ENCODE measurements at regions not wholly inside any gene's neighbourhood (a gene's known extent, or its start where the extent isn't known, plus 50 kb on each side); places are given as distances from the start of the nearest gene placed in this dataset.
A peak's percentile ranks its signal among the peaks of the same experiment; 100 is the strongest.
"Not testable (repeated sequence)": the region's sequence is repeated elsewhere in the genome, so short reads cannot be mapped to it uniquely, and the experiment has no call there.

DNA sequence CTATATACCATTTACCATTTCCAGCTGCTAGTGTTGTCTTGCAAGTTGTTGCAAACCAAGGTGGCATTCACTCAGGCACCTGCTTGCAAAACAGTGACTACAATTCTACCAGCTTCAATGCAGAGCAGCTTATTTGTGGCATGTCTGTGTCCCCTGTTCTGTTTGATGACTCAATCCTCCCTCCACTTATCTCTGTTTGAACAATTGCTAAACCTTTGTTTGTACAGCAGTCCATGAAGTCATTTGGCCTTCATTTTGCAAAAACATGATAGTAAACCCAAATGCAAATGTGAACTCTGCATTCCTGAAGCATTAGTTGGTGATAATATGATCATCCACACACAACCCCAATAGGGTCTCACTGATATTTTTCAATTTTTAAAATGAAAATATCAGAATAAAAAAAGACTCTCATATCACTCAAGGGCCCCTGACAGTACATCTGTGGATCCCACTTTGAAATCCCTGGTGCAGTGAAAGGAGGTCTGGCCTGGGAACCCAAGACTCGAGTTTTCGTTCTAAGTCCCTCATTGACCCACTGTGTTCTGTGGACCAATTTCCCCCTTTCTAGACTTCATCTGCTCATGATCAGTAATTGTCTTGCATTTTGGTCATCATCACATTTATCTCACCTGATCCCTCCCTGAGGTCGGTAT lies 425.4 kb downstream of the RPS24 start:
- DNase-seq (ENCODE audit: low spot score) = no peak

DNA sequence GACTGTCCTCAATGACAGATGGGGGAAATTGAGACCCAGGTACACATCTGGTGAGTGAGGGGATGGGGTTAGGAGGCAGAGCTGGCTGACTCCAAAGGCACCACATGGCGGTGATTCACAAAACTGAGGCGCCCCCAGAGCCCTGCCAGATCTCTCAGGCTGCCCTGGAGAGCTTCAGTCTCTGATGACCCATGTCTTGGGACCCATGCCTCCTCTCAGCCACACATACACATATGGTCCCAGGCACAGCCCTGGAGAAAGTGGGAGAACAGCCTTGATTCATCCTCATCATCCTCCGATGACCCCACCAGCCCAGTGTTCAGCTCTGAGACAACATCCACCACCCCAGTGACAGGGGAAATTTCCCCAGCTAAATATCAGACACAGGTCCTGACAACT lies 426.0 kb downstream of the RPS24 start:
- no peak for DNase-seq (ENCODE audit: low spot score)

DNA sequence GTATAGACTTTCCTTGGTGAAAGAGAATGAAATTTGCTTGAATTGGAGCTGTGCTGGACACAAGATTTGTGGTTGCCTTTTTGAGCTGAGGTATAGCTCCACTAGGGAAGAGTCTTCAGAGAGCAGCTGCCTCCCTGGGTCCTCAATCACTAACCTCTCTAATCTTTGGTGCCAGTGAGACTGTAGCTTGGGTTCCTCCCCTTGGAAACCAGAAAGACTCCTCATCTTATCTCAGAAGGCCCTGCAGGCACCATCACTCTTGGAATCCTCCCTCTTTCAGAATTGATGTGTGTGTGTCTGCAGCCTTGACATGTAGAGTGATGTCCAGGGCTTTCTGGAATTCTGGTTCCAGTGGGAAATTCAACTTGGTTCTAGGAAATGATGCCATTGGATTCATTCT lies 426.5 kb downstream of the RPS24 start:
- DNase-seq (ENCODE audit: low spot score) = no peak

DNA sequence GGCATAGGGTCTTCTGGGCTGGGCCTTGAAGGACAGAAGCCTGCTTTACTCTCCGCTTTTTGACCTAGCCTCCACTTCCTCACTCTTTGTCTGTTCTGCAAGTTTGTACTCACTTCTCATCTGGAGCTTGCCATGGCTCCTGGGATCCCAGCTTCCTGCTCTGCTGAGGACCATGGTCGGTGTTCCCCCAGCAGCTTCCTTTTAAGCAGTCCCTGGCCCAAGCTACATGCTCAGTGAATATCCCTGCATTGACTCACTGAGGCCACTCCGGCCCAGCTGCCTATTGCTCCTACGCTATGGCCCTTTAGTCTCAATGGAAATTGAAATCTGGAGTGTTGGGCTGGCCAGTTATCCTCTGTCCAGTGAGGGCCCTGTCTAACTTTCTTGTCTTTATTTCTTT lies 427.7 kb downstream of the RPS24 start:
- DNase-seq (ENCODE audit: low spot score) = no peak

DNA sequence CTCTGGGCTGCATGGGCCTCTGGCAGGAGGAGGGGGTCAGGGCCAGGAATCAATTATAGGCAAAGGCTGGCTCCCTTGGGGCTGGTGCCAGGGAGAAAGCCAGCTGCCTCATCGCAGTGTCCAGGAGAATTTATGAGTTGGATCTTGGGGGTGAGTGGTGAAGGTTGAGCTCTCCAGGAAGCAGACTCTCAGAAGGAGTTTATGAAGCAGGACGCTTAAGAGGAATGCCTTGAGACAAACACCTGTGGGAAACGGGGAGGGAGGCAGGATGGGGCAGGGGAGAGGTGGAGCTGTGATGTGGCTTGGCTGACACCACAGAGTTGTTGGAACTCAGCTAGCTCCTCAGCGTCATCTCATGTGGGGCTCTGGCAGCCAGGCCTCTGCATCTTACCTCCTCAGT lies 428.5 kb downstream of the RPS24 start:
- DNase-seq (ENCODE audit: low spot score) = no peak

DNA sequence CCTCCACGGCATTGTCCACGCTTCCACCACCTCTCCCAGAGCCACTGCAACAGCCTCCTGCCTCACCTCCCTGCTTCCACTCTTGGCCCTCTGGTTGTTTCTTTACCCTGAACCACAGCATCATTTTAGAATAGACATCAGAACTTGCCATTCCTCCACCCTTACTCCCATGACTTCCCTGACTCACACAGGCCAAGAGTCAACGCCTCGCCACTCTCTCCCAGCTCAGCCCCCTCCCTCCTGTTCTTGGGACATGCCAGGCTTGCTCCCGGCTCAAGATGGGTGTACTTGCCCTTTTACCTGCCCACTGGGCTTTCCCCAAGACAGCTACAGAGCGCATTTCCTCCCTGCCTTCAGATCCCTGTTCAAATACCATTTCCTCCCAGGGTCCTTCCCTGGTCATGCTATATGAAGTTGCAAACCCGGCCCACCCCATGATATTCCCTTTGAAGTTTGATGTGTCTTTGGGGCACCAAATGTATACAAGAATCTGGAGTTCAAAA lies 429.1 kb downstream of the RPS24 start:
- no peak for DNase-seq (ENCODE audit: low spot score)

DNA sequence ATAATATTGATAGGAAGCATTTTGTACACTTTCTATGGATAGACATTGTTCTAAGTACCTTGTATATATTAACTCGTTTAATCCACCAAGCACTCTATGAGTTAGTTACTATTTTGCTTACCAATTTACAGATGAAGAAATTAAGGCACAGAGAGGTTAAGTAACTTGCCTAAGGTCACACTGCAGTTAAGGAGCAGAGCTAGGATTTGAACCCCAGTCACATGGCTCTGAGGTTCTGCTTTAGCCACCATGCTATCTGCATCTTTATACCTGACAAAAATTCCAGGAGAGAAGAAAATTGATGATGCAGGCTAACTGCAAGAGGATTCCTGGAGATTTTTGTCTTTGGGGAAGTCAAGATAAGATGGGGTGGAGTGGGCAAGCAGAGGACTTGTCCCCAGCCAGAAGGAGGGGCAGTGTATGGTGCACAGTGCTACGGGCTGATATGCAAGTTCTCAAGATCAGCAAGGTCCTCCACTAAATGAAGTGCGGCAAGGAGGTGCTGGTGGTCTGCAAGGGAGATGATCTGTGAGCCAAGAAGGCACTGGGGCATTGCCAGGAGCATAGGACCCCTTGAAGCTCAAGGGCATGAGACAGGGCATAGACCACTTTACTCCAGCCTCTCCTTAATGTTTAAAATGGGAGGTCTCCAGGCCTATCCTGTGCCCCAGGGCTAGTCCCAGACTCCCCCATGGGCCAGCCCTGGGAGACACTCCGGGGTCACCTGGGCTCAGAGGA lies 430.6 kb downstream of the RPS24 start:
- no peak for DNase-seq (ENCODE audit: low spot score)

DNA sequence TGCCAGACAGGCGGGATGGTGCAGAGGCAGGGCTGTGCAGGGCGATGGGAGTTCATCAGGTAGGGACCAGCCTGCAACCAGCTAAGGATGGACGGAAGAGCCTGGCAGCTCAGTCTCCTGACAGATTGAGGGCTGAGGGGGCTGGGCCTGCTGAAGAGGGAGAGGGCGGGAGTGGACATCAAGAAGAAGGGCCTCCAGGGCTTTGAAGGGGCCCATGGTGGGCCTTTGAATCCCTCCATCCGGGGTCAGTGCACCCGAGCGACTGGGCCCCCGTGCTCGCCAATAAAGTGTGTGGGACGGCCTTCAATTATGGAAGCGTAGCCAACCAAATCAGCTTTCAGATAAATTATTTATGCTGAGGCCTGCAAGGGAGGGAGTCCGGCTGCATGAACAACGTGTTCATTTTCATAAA lies 431.2 kb downstream of the RPS24 start:
- DNase-seq (ENCODE audit: low spot score) = no peak

DNA sequence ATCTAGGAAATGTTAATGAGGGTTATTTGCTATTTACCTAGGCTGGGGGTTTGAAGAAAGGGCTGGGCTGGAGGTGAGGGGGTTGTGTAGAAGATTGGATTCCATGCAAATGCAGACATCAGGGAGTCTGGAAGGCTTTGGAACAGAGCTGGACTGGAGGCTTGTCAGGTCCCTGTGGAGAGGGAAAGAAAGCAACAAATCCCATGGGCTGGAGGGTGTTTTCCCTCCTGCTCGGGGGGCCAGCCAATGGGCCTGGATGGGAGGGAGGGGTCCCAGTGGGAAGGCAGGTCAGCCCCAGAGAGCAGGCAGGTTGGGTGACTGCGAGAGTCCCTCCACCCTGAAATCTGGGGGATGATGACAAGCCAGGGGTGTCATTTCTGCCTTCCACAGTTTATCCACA lies 431.8 kb downstream of the RPS24 start:
- no peak for DNase-seq (ENCODE audit: low spot score)

DNA sequence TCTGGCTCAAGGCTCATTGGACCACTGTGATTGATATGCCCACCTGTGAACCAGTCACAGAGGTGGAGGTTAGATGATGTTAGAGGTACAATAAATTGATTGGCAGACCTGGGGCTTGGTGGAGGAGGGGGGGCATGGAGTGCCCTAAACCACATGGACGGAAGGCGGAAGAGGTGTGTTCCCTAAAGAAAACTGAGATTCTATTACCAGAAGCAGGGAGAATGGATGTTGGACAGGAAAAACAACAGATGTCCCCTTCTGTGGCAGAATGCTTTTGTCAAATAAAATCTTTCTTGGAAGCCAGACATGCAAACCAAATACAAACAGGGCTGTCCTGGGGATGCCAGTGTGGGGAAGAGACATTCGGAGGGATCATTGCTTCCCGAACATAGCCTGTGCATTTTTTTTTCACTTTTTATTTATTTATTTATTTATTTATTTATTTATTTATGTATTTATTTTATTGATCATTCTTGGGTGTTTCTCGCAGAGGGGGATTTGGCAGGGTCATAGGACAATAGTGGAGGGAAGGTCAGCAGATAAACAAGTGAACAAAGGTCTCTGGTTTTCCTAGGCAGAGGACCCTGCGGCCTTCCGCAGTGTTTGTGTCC lies 433.9 kb downstream of the RPS24 start:
- DNase-seq (ENCODE audit: low spot score) = no peak

DNA sequence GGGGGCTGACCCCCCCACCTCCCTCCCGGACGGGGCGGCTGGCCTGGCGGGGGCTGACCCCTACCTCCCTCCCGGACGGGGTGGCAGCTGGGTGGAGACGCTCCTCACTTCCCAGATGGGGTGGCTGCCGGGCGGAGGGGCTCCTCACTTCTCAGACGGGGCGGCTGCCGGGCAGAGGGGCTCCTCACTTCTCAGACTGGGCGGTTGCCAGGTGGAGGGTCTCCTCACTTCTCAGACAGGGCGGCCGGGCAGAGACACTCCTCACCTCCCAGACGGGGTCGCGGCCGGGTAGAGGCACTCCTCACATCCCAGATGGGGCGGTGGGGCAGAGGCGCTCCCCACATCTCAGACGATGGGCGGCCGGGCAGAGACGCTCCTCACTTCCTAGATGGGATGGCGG lies 435.1 kb downstream of the RPS24 start:
- DNase-seq (ENCODE audit: low spot score) = not testable (repeated sequence)

DNA sequence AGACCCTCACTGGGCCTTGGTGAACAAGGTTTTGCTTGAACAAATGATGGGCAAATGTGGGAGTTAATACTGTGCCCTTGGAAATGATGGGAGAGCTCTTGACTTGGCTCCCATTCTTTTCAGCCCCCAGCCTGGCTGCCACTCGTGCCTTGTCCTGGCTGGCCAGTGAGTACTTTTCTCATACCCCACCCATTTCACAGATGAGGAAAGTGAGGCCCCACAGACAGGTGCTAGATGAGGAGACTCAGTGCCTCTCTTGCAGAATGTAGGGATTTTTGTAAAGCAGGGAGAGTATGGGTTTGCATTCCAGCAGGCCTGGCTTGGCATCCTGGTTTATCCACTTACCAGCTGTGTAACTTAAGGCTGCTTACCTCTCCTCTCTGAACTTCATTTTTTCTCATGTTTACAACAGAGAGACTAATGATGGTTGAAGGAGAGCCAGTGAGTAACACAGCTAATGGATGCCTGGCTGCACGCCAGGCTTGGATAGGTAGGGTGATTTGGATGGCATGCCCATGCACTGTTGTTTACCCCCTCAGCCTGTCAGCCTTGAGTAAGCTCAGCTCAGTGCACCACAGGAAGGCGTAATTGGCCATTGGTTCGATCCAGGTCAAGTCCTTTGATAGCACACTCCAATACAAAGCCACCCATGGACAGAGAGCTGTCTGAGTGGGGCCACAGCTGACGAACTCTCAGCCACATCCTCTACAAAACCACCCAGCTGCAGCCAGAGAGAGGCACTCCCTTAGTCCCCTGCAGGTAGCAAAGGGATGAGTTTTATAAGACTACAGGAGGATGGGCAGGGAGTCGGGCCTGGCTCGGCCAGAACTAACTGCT lies 436.8 kb downstream of the RPS24 start:
- DNase-seq (ENCODE audit: low spot score) = no peak

DNA sequence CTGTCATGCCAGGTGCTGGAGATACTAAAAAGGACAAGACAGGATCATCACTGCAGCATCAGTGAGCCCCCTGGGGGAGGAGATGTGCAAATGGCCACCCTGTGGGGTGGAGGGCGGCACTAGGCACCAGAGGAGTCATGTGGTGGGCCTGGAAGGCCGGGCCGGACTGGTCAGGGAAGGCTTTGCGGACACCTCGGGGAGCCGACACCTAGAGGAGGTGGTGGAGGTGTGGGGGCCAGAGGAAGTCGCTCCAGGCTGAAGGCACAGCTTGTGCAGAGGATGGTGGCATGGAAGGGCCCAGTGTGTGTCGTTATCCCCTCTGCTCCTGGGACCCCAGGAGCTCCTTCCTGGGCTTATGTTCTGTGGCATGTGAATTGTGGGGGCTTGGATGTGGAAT lies 437.7 kb downstream of the RPS24 start:
- DNase-seq (ENCODE audit: low spot score) = no peak

DNA sequence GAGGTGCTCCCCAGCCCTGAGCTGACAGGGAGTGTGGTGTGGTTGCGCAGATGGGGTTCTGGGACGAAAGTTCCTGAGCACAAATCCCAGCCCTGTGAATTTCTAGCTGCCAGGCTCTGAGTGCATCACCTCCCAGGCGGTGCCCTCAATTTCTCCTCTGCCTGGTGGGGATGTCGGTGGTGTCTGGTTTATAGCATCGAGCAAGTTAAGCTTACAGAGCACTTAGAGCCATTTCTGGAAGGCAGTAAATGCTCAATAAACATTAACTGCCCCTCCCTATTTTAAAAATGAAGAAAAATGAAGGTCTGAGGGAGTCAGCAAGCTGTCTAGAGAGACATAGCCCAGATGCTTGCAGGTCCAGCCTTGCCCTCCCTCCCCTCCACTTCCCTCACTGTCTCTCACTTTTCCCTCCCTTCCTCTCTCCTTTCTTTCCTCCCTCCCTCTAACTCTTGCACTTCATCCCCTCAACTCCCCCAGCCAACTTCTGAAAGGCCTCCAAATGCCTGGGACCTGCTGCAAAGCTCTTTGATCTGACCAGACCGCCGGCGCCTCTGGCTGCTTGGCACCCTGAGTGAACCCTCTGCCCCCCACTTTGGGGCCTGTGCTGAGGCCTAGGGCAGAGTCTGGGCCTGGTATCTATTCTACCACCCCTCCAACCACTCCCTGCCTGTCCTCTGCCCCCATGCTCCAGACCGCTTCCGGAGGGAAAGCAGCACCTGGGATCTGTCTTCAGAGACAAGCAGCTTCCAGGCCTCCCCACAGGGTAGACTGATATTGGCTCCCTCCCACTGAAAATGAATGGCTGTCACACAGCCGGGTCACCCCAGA lies 438.3 kb downstream of the RPS24 start:
- DNase-seq (ENCODE audit: low spot score) = no peak

DNA sequence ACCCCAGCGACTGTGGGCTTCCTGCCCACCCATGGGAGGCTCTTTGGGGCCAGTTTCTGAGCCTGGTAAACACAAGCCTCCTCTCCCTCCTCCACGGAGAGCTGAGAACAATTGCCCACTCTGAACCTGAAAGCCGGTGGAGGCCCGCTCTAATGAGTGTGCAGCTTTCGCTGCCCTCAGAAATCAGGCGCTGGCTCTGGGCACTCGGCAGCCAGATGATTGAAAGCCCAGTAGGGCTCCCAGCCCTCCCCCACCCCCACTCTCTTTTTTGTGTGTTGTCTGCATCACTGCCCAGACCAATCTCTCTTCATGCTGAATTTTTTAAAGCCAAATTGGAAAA lies 438.9 kb downstream of the RPS24 start:
- DNase-seq (ENCODE audit: low spot score) = peak; percentile 56

DNA sequence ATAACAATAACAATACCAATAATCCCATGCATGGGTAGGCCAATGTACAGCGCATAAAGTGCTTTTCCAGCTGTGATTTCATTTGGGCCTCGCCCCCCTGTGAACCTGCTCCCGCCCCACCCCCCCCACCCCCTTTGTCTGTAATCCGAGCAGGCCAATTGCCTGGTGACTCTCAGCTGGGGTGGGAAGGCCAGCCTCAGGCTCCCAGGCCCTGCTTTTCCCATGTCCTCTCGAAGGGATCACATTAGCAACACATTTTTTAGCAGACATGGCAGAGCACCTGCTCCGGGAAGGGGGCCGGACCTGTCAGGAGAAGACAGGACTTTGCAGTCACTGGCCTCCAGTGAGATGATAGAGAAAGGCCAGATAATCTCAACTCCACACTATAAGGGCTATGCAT lies 439.3 kb downstream of the RPS24 start:
- DNase-seq (ENCODE audit: low spot score) = no peak

DNA sequence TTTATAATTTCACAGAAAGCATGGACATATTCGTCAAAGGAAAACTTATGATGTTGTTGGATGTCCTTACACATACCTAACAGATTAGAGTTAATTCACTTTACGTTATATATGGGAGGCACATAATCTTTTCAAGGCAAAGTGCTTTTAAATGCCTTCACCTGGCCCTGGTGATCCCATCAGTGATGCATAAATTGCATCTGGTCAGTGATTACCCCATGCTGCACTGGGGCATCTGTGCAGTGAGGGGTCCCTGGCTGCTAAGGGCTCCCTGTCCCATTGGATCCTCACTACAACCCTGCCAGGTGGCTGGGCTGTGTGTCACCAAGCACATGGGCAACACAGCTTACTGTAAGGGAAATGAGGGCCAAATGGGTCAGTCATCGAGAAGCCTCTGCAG lies 441.1 kb downstream of the RPS24 start:
- no peak for DNase-seq (ENCODE audit: low spot score)

DNA sequence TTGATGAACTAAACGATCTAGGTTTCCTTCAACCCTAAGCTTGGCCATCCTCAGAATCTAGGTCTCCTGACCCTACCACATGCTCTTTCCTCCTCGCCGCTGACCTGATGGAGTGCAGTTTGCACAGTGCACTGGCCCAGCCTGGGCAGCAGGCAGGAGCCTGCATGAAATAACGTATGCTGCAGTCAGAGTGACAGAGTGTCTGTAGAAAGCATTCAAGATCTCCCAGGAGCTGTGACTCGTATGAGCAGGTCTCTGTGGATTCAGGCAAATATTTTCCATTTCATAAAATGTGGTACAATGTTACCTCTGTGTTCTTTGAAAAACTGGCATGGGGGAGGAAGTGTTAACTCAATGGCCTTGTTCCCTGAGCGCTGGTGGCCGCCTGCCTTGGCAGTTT lies 441.8 kb downstream of the RPS24 start:
- no peak for DNase-seq (ENCODE audit: low spot score)

DNA sequence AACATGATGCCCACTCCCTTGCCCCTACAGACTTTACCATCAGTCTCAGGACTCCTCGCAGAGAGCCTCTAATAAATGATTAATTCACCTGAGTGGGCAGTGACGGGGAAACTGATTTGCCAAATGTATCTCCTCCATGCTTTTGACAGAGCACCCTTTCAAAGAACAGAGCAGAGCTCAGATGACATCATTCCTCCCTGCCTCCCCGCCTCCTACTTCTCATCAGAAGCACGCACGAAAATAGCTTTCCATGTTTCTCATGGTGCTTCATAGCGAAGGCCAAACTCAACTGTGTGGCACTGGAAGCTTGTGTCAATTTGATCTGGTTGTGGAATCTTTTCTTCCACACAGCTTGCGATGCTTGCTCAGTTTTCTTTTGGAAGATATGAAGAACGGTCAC lies 442.5 kb downstream of the RPS24 start:
- DNase-seq (ENCODE audit: low spot score) = peak; percentile 47

DNA sequence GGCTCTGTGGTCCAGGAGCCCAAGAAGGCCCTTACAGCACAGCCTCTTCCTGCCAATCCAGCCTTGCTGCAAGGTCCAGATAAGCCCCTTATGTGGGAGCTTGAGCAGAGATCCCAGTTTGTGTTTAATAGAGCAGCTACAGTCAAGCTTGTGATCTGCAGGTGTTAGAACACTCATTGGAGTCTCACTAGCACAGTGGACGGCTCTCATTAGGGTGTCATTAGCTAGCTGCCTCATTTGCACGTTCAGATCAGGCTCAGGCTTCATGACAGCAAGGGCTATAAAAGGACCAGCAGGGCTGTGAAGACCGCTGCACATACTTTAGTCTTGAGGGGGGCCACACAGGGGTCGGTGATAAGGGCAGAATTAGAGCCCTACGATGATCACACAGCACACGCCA lies 443.2 kb downstream of the RPS24 start:
- DNase-seq (ENCODE audit: low spot score) = no peak

DNA sequence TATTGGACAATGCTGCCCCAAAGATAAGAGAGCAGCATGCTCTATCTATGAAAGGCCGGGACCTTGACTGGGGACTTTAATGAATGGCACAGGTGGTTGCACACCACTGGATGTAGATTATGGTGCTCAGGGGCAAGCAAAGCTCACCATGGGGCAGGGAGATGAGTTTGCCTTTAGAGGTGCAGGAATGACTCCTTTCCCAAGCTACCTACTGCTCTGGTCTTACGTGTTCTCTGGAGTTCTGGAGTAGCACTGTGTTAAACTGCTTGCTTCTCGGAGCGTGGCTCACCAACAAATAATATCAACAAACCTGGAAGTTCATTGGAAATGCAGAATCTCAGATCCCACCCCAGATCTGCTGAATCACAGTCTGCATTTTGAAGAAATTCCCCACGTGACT lies 445.3 kb downstream of the RPS24 start:
- no peak for DNase-seq (ENCODE audit: low spot score)

DNA sequence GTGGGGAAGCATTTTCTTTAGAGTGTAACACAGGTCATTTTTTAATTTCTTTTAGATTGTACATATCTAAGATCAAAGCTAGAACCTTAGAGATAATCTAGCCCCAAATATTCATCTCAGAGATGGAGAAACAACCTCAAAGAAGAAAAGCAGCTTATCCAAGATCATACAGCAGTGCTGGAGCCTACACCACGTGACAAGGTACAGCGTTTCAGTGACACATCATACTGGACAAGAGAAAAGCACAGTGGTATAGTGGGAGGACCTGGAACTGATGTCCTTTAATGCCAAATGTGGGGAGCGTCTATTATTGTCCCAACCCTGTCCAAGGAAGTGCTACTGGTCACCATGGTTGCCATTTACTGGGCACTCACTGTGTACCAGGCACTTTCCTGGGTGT lies 445.8 kb downstream of the RPS24 start:
- no peak for DNase-seq (ENCODE audit: low spot score)

Data from putamen (tissue), 1 donor.